PFSK-1 (cell line): ENCODE measurements at regions not wholly inside any gene's neighbourhood (a gene's known extent, or its start where the extent isn't known, plus 50 kb on each side); places are given as distances from the start of the nearest gene placed in this dataset.

Experiments
- POLR2AphosphoS5 ChIP-seq: IDR thresholded peaks from 2 replicates; pipeline ENCODE4 v1.6.1; 2012; ENCODE audit warnings: low read depth, mild to moderate bottlenecking, control low read depth, low read length, moderate library complexity
- TAF1 ChIP-seq: IDR thresholded peaks from 2 replicates; pipeline ENCODE4 v1.6.1; 2012; ENCODE audit warnings: low read length, control low read depth, borderline replicate concordance; ENCODE audit not compliant: insufficient read depth
- TF ChIP-seq, protein P1 (sequence below), 2 experiments: IDR thresholded peaks; 2 replicates each; pipeline versions ENCODE4 v1.6.1 to v1.8.0; 2011 to 2012; ENCODE audit warnings: low read depth in 2 of 2, low read length in 2 of 2, control low read depth in 1 of 2, inconsistent platforms in 1 of 2, mild to moderate bottlenecking in 1 of 2, moderate library complexity in 1 of 2; ENCODE audit not compliant: insufficient read depth in 1 of 2

DNA sequence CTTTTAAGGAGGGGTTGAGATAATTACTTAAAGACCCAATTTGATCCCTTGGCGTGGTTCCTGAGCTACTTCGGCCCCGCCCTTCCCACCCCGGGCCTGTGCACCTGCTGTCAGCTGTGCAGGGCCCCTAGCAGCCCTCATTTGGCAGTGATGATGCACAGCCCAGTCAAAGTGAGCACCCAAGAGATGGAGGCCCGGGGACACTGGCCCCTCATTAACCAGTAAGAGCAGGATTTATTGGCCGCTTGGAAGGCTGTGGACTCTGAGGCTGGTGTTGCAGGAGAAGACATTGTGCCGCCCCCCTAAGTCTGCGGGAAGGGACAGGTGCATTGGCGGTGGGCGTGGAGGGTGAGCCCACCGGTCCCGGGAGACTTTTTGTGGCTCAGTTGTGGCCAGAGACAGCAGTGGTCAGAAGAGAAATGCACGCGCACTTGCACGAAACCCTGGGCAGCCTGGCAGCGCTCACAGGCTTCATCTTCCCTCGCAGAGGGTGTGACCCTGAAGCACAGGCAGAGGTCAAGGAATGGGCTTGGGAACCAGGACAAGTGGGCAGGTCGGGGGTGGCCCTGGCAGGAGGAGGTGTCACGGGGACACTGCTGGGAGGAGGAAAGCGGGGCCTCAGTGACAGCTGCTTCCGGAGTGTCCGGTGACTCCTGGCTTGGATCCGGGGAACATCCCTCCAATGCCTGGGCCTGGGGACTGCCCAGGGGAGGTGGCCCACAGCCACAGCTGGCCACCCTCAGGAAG, 74.0 kb upstream of the RXRA start:
- TF ChIP-seq TAF1 (no peak), POLR2AphosphoS5 (no peak)
- TF ChIP-seq, protein P1, sequence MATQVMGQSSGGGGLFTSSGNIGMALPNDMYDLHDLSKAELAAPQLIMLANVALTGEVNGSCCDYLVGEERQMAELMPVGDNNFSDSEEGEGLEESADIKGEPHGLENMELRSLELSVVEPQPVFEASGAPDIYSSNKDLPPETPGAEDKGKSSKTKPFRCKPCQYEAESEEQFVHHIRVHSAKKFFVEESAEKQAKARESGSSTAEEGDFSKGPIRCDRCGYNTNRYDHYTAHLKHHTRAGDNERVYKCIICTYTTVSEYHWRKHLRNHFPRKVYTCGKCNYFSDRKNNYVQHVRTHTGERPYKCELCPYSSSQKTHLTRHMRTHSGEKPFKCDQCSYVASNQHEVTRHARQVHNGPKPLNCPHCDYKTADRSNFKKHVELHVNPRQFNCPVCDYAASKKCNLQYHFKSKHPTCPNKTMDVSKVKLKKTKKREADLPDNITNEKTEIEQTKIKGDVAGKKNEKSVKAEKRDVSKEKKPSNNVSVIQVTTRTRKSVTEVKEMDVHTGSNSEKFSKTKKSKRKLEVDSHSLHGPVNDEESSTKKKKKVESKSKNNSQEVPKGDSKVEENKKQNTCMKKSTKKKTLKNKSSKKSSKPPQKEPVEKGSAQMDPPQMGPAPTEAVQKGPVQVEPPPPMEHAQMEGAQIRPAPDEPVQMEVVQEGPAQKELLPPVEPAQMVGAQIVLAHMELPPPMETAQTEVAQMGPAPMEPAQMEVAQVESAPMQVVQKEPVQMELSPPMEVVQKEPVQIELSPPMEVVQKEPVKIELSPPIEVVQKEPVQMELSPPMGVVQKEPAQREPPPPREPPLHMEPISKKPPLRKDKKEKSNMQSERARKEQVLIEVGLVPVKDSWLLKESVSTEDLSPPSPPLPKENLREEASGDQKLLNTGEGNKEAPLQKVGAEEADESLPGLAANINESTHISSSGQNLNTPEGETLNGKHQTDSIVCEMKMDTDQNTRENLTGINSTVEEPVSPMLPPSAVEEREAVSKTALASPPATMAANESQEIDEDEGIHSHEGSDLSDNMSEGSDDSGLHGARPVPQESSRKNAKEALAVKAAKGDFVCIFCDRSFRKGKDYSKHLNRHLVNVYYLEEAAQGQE (IDR thresholded peaks at IDR 0.05; ENCODE audit: insufficient read depth in 1 of 2, low read depth in 2 of 2, low read length in 2 of 2), result no peak
